Smooth muscle cell (in vitro differentiated cells): ENCODE measurements at regions not wholly inside any gene's neighbourhood (a gene's known extent, or its start where the extent isn't known, plus 50 kb on each side); places are given as distances from the start of the nearest gene placed in this dataset.

Experiments
- DNase-seq: peaks from one replicate; lab custom pipeline; 2025; ENCODE audit not compliant: unreplicated experiment; lab: John Stamatoyannopoulos, UW
- H2AFZ ChIP-seq: fragments of 200-600 bp; sonication (generic); 2 replicates; pipeline ENCODE4 v1.6.0; 2016; ENCODE audit warnings: antibody characterized with exemption, low read depth, mild to moderate bottlenecking
- H3F3A ChIP-seq: fragments of 200-600 bp; sonication (generic); 2 replicates; pipeline ENCODE4 v1.6.0; 2017; ENCODE audit warnings: antibody characterized with exemption, low read depth
- H3K27ac ChIP-seq: fragments of 200-600 bp; sonication (generic); 2 replicates; pipeline ENCODE4 v1.5.1; 2016; ENCODE audit warnings: low read depth, mild to moderate bottlenecking
- H3K27me3 ChIP-seq: fragments of 200-600 bp; sonication (generic); 2 replicates; pipeline ENCODE4 v1.6.1; 2016; ENCODE audit warnings: low read depth, mild to moderate bottlenecking
- H3K36me3 ChIP-seq: fragments of 200-600 bp; sonication (generic); 2 replicates; pipeline ENCODE4 v1.5.1; 2016; ENCODE audit warnings: low read depth
- H3K4me1 ChIP-seq: fragments of 200-600 bp; sonication (generic); 2 replicates; pipeline ENCODE4 v1.5.1; 2016; ENCODE audit warnings: low read depth
- H3K4me2 ChIP-seq: fragments of 200-600 bp; sonication (generic); 2 replicates; pipeline ENCODE4 v1.6.0; 2016; ENCODE audit warnings: mild to moderate bottlenecking
- H3K4me3 ChIP-seq: fragments of 200-600 bp; sonication (generic); 2 replicates; pipeline ENCODE4 v1.5.1; 2016; ENCODE audit warnings: mild to moderate bottlenecking
- H3K79me2 ChIP-seq: fragments of 200-600 bp; sonication (generic); 2 replicates; pipeline ENCODE4 v1.6.0; 2016; ENCODE audit warnings: low read depth, mild to moderate bottlenecking
- H3K9ac ChIP-seq: fragments of 200-600 bp; sonication (generic); 2 replicates; pipeline ENCODE4 v1.6.0; 2016; ENCODE audit warnings: low read depth
- H3K9me3 ChIP-seq: fragments of 200-600 bp; sonication (generic); replicated peaks from 2 replicates; pipeline ENCODE4 v1.5.1; 2016; ENCODE audit warnings: low read depth
- H4K20me1 ChIP-seq: fragments of 200-600 bp; sonication (generic); 2 replicates; pipeline ENCODE4 v1.6.0; 2016; ENCODE audit warnings: low read depth
- WGBS: methylation state at CpG from one replicate; pipeline ENCODE4 v1.1.7; 2016; ENCODE audit warnings: low lambda C conversion rate; 5-methylcytosine and 5-hydroxymethylcytosine counted together
- TF ChIP-seq, protein P1 (sequence below): fragments of 200-600 bp; sonication (generic); IDR thresholded peaks from 2 replicates; pipeline ENCODE4 v1.5.1; 2017; ENCODE audit warnings: borderline replicate concordance, mild to moderate bottlenecking, antibody characterized with exemption; ENCODE audit not compliant: insufficient read depth, poor library complexity, severe bottlenecking

DNA sequence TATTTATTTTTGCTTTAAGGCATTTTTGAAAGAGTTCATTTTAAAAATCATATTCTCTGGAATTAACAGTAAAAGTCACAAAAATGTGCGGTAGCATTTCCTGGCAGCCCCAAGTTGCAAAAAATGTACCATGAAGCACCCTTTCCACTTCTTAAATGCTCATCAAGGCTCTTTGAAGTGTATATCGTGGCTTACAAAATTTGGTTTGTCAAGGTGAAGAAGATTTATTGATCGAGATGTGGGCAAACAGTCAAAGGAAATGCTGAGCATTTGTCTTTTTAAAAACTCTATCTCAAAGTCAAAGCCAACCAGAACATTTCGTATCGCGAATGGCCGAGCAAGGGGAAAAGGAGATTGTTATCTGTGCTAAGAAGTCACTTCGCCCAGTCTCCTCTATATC, 277.5 kb upstream of the KAZN start:
- Histone ChIP-seq H3K27ac (no peak overlapping the region), H3K27me3 (no peaks in the 10 kb centered on the region), H3F3A (no peaks in the 10 kb centered on the region), H3K36me3 (no peaks in the 10 kb centered on the region), H2AFZ (no peak overlapping the region), H3K9ac (no peak overlapping the region), H3K79me2 (no peaks in the 10 kb centered on the region), H3K9me3 (no peaks in the 10 kb centered on the region), H3K4me2 (no peak overlapping the region), H4K20me1 (no peaks in the 10 kb centered on the region), H3K4me1 (no peaks in the 10 kb centered on the region), H3K4me3 (no peak overlapping the region)
- no peak for DNase-seq
- TF ChIP-seq, protein P1, sequence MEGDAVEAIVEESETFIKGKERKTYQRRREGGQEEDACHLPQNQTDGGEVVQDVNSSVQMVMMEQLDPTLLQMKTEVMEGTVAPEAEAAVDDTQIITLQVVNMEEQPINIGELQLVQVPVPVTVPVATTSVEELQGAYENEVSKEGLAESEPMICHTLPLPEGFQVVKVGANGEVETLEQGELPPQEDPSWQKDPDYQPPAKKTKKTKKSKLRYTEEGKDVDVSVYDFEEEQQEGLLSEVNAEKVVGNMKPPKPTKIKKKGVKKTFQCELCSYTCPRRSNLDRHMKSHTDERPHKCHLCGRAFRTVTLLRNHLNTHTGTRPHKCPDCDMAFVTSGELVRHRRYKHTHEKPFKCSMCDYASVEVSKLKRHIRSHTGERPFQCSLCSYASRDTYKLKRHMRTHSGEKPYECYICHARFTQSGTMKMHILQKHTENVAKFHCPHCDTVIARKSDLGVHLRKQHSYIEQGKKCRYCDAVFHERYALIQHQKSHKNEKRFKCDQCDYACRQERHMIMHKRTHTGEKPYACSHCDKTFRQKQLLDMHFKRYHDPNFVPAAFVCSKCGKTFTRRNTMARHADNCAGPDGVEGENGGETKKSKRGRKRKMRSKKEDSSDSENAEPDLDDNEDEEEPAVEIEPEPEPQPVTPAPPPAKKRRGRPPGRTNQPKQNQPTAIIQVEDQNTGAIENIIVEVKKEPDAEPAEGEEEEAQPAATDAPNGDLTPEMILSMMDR, result no peak
- 86% methylated on average over 8 of the region's 8 CpGs for WGBS

DNA sequence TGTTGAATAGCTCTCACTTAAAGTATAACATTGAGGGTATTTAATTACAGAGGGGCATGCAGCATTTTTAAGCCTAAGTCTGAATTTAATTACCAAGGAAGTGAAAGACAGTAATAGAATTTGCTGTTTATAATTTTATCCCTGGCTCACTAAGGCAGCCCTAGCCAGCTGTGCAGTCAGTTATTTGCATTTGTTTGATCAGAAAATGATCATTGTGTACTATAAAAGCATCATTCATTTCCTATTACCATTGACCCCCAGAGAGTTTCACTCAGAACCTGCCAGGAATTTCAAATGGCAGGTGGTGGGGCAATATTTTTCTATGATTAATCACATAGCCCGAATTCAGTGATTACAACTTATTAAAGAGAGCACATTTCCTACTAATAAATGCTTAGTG, 277.1 kb upstream of the KAZN start:
- Histone ChIP-seq H3K4me3 (no peak overlapping the region), H4K20me1 (no peaks in the 10 kb centered on the region), H3K9me3 (no peaks in the 10 kb centered on the region), H3K4me2 (no peak overlapping the region), H3F3A (no peaks in the 10 kb centered on the region), H3K9ac (no peak overlapping the region), H2AFZ (no peak overlapping the region), H3K36me3 (no peaks in the 10 kb centered on the region), H3K27ac (no peak overlapping the region), H3K27me3 (no peaks in the 10 kb centered on the region), H3K4me1 (no peaks in the 10 kb centered on the region), H3K79me2 (no peaks in the 10 kb centered on the region)
- TF ChIP-seq, protein P1, result no peak
- 82% methylated on average over 1 of the region's 1 CpG for WGBS
- DNase-seq, result no peak

DNA sequence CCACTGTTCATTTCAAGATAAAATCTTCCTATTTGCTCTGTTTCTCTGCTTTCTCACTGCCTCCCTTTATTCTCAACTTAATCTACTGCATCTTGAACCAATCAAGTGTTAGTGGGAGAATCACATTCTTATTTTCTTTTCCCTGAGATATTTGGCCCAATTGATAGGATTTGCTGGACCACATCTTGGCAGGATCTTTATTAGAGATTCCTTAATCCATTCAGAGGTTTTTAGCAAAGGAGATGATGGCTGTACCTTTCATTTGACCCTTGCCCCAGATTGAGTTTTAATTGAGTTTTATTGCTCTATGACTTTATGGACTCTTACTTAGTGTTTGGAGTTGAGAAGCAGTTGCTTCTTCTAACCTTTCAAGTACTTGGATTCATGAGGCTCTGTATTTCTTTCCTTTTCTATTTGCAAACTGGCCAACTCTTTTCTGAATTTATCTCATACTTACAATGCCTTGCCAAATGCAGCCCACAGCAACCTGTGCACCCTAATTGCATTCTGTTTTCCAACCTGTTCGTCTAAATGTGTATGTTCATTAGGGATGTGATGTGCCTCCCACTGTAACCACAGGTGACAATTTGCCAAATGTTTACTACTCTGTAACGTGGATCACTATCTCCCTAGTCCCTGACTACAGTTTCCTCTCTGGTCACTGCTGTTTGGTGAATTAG, 274.8 kb upstream of the KAZN start:
- no peak overlapping the region for H2AFZ ChIP-seq
- no peaks in the 10 kb centered on the region for H3F3A ChIP-seq
- no peaks in the 10 kb centered on the region for H3K79me2 ChIP-seq
- H3K4me1 ChIP-seq, result no peaks in the 10 kb centered on the region
- no peaks in the 10 kb centered on the region for H3K9me3 ChIP-seq
- TF ChIP-seq, protein P1, result no peak
- no peaks in the 10 kb centered on the region for H3K36me3 ChIP-seq
- H3K27ac ChIP-seq, result no peak overlapping the region
- no peak overlapping the region for H3K4me3 ChIP-seq
- H3K9ac ChIP-seq, result no peak overlapping the region
- H3K4me2 ChIP-seq, result no peak overlapping the region
- WGBS, result 84% methylated on average over 2 of the region's 2 CpGs
- no peak for DNase-seq
- H3K27me3 ChIP-seq, result no peaks in the 10 kb centered on the region
- no peaks in the 10 kb centered on the region for H4K20me1 ChIP-seq

DNA sequence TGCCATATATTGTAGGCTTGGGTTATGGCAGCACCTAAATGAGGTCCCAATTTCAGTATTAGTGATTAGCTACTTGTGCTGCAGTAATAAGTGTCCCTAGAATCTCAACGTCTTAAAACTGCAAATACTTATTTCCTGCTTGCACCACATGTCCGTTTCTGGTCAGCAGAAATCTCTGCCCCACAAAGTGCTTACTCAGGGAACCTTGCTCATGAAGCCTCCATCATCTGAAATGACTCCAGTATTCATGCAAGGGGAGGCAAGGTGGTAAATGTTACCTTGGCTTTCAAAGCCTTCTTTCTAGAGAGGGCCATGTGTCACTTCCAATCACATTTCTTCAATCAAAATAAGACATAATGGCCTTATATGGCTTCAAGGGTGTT, 274.2 kb upstream of the KAZN start:
- H4K20me1 ChIP-seq, result no peaks in the 10 kb centered on the region
- no peaks in the 10 kb centered on the region for H3K79me2 ChIP-seq
- no peak overlapping the region for H3K4me2 ChIP-seq
- no peak overlapping the region for H3K9ac ChIP-seq
- H3F3A ChIP-seq, result no peaks in the 10 kb centered on the region
- H3K9me3 ChIP-seq, result no peaks in the 10 kb centered on the region
- no peak overlapping the region for H3K4me3 ChIP-seq
- DNase-seq, result no peak
- TF ChIP-seq, protein P1, result no peak
- no peak overlapping the region for H2AFZ ChIP-seq
- 74% methylated on average over 2 of the region's 2 CpGs for WGBS
- H3K27ac ChIP-seq, result no peak overlapping the region
- H3K27me3 ChIP-seq, result no peaks in the 10 kb centered on the region
- no peaks in the 10 kb centered on the region for H3K4me1 ChIP-seq
- no peaks in the 10 kb centered on the region for H3K36me3 ChIP-seq
